OCI-LY3 (cell line): ENCODE measurements at regions not wholly inside any gene's neighbourhood (a gene's known extent, or its start where the extent isn't known, plus 50 kb on each side); places are given as distances from the start of the nearest gene placed in this dataset.

ENCODE experiments used
- CTCF ChIP-seq: fragments of 200-600, 300-600 bp; sonication (generic); IDR thresholded peaks from 2 replicates; pipeline ENCODE4 v1.5.1; 2014; ENCODE audit warnings: antibody characterized with exemption, low read length, low read depth
- EZH2phosphoT487 ChIP-seq: fragments of 200-600 bp; shearing (Covaris generic); IDR thresholded peaks from 2 replicates; pipeline ENCODE4 v1.6.1; 2018; ENCODE audit warnings: antibody characterized with exemption, mixed run types, low read depth

DNA sequence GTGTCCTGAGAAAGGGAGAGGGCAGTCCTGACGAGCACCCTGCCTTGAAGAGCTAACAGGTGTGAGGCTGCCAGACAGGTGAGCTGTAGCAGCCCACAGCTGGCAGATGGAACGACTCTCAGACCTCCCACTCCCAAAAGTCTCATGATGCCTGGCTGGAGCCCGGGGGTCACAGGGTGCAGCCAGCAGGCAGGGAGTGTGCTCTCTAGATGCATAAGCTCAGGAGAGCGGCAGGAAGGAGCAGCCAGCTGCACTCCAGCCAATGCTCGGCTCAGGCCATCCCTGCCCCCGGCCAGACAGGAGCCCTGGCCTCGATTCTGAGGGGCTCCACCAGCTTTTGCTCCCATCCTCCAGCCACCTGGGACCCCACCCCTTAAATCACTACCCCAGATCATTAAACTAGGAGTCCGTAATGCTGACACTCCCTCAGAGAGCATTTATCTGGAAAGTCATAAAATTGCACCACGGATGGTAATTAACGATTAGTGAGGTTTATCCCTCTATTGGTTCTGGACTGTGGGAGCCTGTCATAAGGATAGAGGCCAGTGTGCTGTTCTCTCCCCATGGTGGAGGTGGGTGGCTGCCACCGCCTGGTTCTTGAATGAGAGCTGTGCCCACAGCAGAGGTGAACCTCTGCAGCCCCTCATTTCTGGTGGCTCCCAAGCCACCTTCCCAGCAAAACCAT, 63.5 kb upstream of the ZMIZ1 start:
- TF ChIP-seq CTCF (no peak), EZH2phosphoT487 (no peak)
